ENCODE measurements at regions not wholly inside any gene's neighbourhood (a gene's known extent, or its start where the extent isn't known, plus 50 kb on each side); places are given as distances from the start of the nearest gene placed in this dataset.
"Not testable (repeated sequence)": the region's sequence is repeated elsewhere in the genome, so short reads cannot be mapped to it uniquely, and the experiment has no call there.

- peak; percentile 32 for DNase-seq (ENCODE audit: low read depth, low spot score)
Measured at GRCh38 chr1:80656014-80656636, 1144.6 kb upstream of the ADGRL2 start.

GRCh38 chr1:80646053-80646452, 1154.7 kb upstream of the ADGRL2 start:
- no peak for DNase-seq (ENCODE audit: low read depth, low spot score)

- no peak for DNase-seq (ENCODE audit: low read depth, low spot score)
Measured at GRCh38 chr1:80645621-80646020, 1155.1 kb upstream of the ADGRL2 start.

- DNase-seq (ENCODE audit: low read depth, low spot score) = no peak
Measured at GRCh38 chr1:80640978-80641377, 1159.8 kb upstream of the ADGRL2 start.

- DNase-seq (ENCODE audit: low read depth, low spot score) = no peak
Measured at GRCh38 chr1:80639777-80640533, 1160.8 kb upstream of the ADGRL2 start.

- peak; percentile 53 for DNase-seq (ENCODE audit: low read depth, low spot score)
Measured at GRCh38 chr1:80633947-80634706, 1166.6 kb upstream of the ADGRL2 start.

GRCh38 chr1:80632284-80632683, 1168.5 kb upstream of the ADGRL2 start:
- no peak for DNase-seq (ENCODE audit: low read depth, low spot score)

GRCh38 chr1:80629304-80629837, 1171.4 kb upstream of the ADGRL2 start:
- DNase-seq (ENCODE audit: low read depth, low spot score) = no peak

GRCh38 chr1:80624682-80625081, 1176.1 kb upstream of the ADGRL2 start:
- DNase-seq (ENCODE audit: low read depth, low spot score) = no peak

GRCh38 chr1:80607064-80607463, 1193.7 kb upstream of the ADGRL2 start:
- DNase-seq (ENCODE audit: low read depth, low spot score) = no peak

GRCh38 chr1:80594013-80594412, 1206.7 kb upstream of the ADGRL2 start:
- DNase-seq (ENCODE audit: low read depth, low spot score) = peak; percentile 80

- peak; percentile 26 for DNase-seq (ENCODE audit: low read depth, low spot score)
Measured at GRCh38 chr1:80593197-80593596, 1207.5 kb upstream of the ADGRL2 start.

GRCh38 chr1:80582980-80583379, 1217.8 kb upstream of the ADGRL2 start:
- DNase-seq (ENCODE audit: low read depth, low spot score) = no peak

- no peak for DNase-seq (ENCODE audit: low read depth, low spot score)
Measured at GRCh38 chr1:80579055-80579454, 1221.7 kb upstream of the ADGRL2 start.

- DNase-seq (ENCODE audit: low read depth, low spot score) = no peak
Measured at GRCh38 chr1:80566867-80567266, 1233.9 kb upstream of the ADGRL2 start.

GRCh38 chr1:80566123-80566522, 1234.6 kb upstream of the ADGRL2 start:
- no peak for DNase-seq (ENCODE audit: low read depth, low spot score)

- DNase-seq (ENCODE audit: low read depth, low spot score) = no peak
Measured at GRCh38 chr1:80565406-80565805, 1235.3 kb upstream of the ADGRL2 start.

GRCh38 chr1:80542231-80542630, 1258.5 kb upstream of the ADGRL2 start:
- DNase-seq (ENCODE audit: low read depth, low spot score) = no peak

GRCh38 chr1:80540596-80540995, 1260.1 kb upstream of the ADGRL2 start:
- no peak for DNase-seq (ENCODE audit: low read depth, low spot score)

- DNase-seq (ENCODE audit: low read depth, low spot score) = no peak
Measured at GRCh38 chr1:80540149-80540548, 1260.6 kb upstream of the ADGRL2 start.

- not testable (repeated sequence) for DNase-seq (ENCODE audit: low read depth, low spot score)
Measured at GRCh38 chr1:80539298-80539697, 1261.4 kb upstream of the ADGRL2 start.

- DNase-seq (ENCODE audit: low read depth, low spot score) = no peak
Measured at GRCh38 chr1:80536461-80536860, 1264.3 kb upstream of the ADGRL2 start.

Data from ELF-1 (cell line).